ENCODE measurements at regions not wholly inside any gene's neighbourhood (a gene's known extent, or its start where the extent isn't known, plus 50 kb on each side); places are given as distances from the start of the nearest gene placed in this dataset.

DNA sequence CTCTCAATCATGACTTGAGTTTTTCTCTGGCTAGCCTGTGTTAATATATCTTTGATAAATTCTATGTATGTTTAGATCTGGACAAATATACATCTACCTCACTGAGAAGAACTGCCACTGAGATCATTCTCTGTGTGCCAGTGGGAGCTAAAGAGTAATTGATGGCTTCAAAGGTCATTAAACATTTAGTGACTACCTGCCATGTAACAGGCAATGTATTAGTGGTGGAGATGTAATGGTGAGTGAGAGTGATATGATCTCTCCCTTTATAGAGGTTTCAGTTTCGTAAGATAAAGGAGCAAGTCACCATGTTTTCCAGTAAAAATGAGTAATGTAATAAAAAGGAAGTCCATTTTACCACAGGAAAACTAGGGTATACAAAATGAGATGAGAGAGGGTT is 235.8 kb upstream of the CDH8 start:
- no peak for TF ChIP-seq EZH2phosphoT487 (IDR thresholded peaks at IDR 0.05; ENCODE audit: borderline replicate concordance, low read length)
- TF ChIP-seq, protein P1, sequence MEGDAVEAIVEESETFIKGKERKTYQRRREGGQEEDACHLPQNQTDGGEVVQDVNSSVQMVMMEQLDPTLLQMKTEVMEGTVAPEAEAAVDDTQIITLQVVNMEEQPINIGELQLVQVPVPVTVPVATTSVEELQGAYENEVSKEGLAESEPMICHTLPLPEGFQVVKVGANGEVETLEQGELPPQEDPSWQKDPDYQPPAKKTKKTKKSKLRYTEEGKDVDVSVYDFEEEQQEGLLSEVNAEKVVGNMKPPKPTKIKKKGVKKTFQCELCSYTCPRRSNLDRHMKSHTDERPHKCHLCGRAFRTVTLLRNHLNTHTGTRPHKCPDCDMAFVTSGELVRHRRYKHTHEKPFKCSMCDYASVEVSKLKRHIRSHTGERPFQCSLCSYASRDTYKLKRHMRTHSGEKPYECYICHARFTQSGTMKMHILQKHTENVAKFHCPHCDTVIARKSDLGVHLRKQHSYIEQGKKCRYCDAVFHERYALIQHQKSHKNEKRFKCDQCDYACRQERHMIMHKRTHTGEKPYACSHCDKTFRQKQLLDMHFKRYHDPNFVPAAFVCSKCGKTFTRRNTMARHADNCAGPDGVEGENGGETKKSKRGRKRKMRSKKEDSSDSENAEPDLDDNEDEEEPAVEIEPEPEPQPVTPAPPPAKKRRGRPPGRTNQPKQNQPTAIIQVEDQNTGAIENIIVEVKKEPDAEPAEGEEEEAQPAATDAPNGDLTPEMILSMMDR (IDR thresholded peaks at IDR 0.05; ENCODE audit: low read depth, low read length, poor library complexity, severe bottlenecking): no peak

Data from DOHH2 (cell line).